DND-41 (cell line): ENCODE measurements at regions not wholly inside any gene's neighbourhood (a gene's known extent, or its start where the extent isn't known, plus 50 kb on each side); places are given as distances from the start of the nearest gene placed in this dataset.

ENCODE experiments used
- CTCF ChIP-seq: IDR thresholded peaks from 2 replicates; pipeline ENCODE4 v1.5.1; 2012; ENCODE audit warnings: borderline replicate concordance, low read length, moderate library complexity, mild to moderate bottlenecking; ENCODE audit not compliant: poor library complexity, severe bottlenecking; ENCODE audit errors: extremely low read depth
- EZH2 ChIP-seq: IDR thresholded peaks from 3 replicates; pipeline ENCODE4 v1.6.1; 2012; ENCODE audit warnings: borderline replicate concordance, low read depth, mild to moderate bottlenecking, moderate library complexity, low read length, inconsistent platforms; ENCODE audit not compliant: severe bottlenecking

GRCh38 chr3:187995667-187996066 is 158.3 kb upstream of the LPP start:
- TF ChIP-seq CTCF (no peak), EZH2 (no peak)
